Suppressor macrophage treated with lipopolysaccharide for 4 hours (primary cell): ENCODE measurements at regions not wholly inside any gene's neighbourhood (a gene's known extent, or its start where the extent isn't known, plus 50 kb on each side); places are given as distances from the start of the nearest gene placed in this dataset.

ENCODE experiments used
- DNase-seq: peaks from one replicate; pipeline ENCODE4 v3.0.0-alpha.2; 2020

GRCh38 chr7:47040795-47041347, 541.0 kb downstream of the TNS3 start:
- no peak for DNase-seq

GRCh38 chr7:47039904-47040303, 542.0 kb downstream of the TNS3 start:
- no peak for DNase-seq

GRCh38 chr7:47039089-47039648, 542.7 kb downstream of the TNS3 start:
- DNase-seq, result no peak

GRCh38 chr7:47038621-47039020, 543.3 kb downstream of the TNS3 start:
- DNase-seq, result no peak

GRCh38 chr7:47037607-47038006, 544.3 kb downstream of the TNS3 start:
- DNase-seq, result no peak

- no peak for DNase-seq
Observed at GRCh38 chr7:47036909-47037308, 545.0 kb downstream of the TNS3 start.

- no peak for DNase-seq
Observed at GRCh38 chr7:47035522-47035921, 546.4 kb downstream of the TNS3 start.

- no peak for DNase-seq
Observed at GRCh38 chr7:47034180-47034579, 547.7 kb downstream of the TNS3 start.

GRCh38 chr7:47032536-47032908, 549.4 kb downstream of the TNS3 start:
- DNase-seq, result no peak

- no peak for DNase-seq
Observed at GRCh38 chr7:47031786-47032535, 550.0 kb downstream of the TNS3 start.

GRCh38 chr7:47028284-47028683, 553.6 kb downstream of the TNS3 start:
- no peak for DNase-seq

GRCh38 chr7:47027695-47028240, 554.1 kb downstream of the TNS3 start:
- no peak for DNase-seq

GRCh38 chr7:47026780-47027361, 555.0 kb downstream of the TNS3 start:
- DNase-seq, result no peak

GRCh38 chr7:47024991-47025390, 556.9 kb downstream of the TNS3 start:
- no peak for DNase-seq

GRCh38 chr7:47008461-47008860, 573.5 kb downstream of the TNS3 start:
- DNase-seq, result no peak

- no peak for DNase-seq
Observed at GRCh38 chr7:47007471-47007870, 574.4 kb downstream of the TNS3 start.

- DNase-seq, result no peak
Observed at GRCh38 chr7:47000561-47000960, 581.4 kb downstream of the TNS3 start.

- DNase-seq, result no peak
Observed at GRCh38 chr7:46999866-47000265, 582.0 kb downstream of the TNS3 start.

- DNase-seq, result no peak
Observed at GRCh38 chr7:46996972-46997371, 584.9 kb downstream of the TNS3 start.

- no peak for DNase-seq
Observed at GRCh38 chr7:46993396-46993795, 588.5 kb downstream of the TNS3 start.

GRCh38 chr7:46990761-46991160, 591.1 kb downstream of the TNS3 start:
- no peak for DNase-seq

- no peak for DNase-seq
Observed at GRCh38 chr7:46989247-46989646, 592.7 kb downstream of the TNS3 start.

- DNase-seq, result no peak
Observed at GRCh38 chr7:46982928-46983327, 599.0 kb downstream of the TNS3 start.

- no peak for DNase-seq
Observed at GRCh38 chr7:46979439-46979838, 602.5 kb downstream of the TNS3 start.
